Activated T-cell treated with anti-CD3 and anti-CD28 coated beads, Interleukin-2, amount 50 U/mL, for 24 hours (primary cell): ENCODE measurements at regions not wholly inside any gene's neighbourhood (a gene's known extent, or its start where the extent isn't known, plus 50 kb on each side); places are given as distances from the start of the nearest gene placed in this dataset.

Experiments
- DNase-seq: peaks from one replicate; pipeline ENCODE4 v3.0.0-alpha.2; 2020
- H3K27ac Mint-ChIP-seq: 2 replicates; pipeline ENCODE4 v1.8.0; 2020; ENCODE audit warnings: mild to moderate bottlenecking, mixed read lengths
- H3K27me3 Mint-ChIP-seq: 2 replicates; pipeline ENCODE4 v1.8.0; 2020; ENCODE audit warnings: mixed read lengths
- H3K36me3 Mint-ChIP-seq: 2 replicates; pipeline ENCODE4 v1.8.0; 2020; ENCODE audit warnings: low read depth, mixed read lengths
- H3K4me1 Mint-ChIP-seq: 2 replicates; pipeline ENCODE4 v1.8.0; 2020; ENCODE audit warnings: low read depth, mixed read lengths
- H3K4me3 Mint-ChIP-seq: 2 replicates; pipeline ENCODE4 v1.8.0; 2020; ENCODE audit warnings: mild to moderate bottlenecking, moderate library complexity, mixed read lengths
- H3K9me3 Mint-ChIP-seq: 2 replicates; pipeline ENCODE4 v1.8.0; 2020; ENCODE audit warnings: mixed read lengths

DNA sequence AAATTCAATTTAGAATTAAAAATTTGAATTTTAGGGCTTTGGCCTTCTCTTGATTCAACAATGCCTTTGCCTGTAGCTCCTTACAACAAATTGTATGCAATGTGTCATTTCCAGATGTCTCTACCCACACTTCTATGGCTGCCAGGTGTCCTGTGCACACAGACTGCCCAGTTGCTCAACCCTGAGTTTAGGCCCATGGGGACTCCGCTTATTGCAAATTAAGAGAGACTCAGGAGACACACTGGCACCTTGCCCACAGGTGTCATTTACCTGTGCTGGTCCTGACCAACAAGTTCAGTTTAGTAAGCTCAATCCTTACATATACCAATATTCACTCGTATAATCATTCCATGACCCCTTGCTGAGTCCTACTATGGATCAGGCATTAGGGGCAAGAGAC lies 236.1 kb downstream of the OMA1 start:
- DNase-seq = no peak
- Mint-ChIP-seq H3K4me1 (no peaks in the 10 kb centered on the region), H3K9me3 (no peaks in the 10 kb centered on the region), H3K27ac (no peak overlapping the region), H3K4me3 (no peak overlapping the region), H3K36me3 (no peaks in the 10 kb centered on the region), H3K27me3 (no peaks in the 10 kb centered on the region)

DNA sequence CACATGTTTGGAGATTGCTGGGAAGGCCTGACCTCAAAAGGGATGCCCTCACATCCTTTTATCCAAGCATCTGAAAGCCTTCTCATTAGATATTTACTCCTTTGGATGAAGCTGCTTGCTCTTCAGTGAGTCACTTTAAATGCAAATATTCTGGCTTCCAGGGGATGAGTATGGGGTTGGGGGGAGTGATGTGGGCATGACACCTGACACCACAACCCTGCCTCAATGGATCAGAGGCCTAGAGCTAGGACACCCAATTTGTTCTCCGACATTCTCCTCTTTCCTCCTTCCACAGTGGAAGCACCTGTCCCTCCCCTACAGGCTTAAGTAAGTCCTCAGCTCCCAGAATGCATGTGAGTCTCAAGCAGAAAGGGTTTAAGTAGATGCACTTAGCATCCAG lies 238.3 kb downstream of the OMA1 start:
- Mint-ChIP-seq H3K4me1 (no peaks in the 10 kb centered on the region), H3K27me3 (no peaks in the 10 kb centered on the region), H3K9me3 (no peaks in the 10 kb centered on the region)

DNA sequence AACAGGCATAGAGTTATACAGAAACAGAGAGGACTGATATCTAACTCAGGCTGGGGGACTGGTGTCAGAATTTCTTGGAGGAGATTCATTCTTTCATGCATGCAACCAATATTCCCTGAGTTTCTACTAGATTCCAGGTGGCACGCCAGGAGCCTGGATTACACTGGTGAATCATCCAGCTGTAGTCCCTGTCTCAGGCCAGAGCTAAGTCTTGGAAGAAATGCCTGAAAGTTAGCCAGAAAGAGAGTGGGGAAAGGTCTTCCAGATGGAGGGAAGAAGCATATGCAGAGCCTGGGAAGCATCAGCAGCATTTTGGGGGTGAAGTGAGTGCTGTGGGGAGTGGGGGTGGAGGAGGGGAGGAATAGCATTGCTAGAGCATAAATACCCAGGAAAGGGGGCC lies 239.1 kb downstream of the OMA1 start:
- no peaks in the 10 kb centered on the region for H3K9me3 Mint-ChIP-seq
- DNase-seq = no peak
- no peak overlapping the region for H3K27ac Mint-ChIP-seq
- no peaks in the 10 kb centered on the region for H3K36me3 Mint-ChIP-seq
- H3K27me3 Mint-ChIP-seq = no peaks in the 10 kb centered on the region
- H3K4me3 Mint-ChIP-seq = no peak overlapping the region
- H3K4me1 Mint-ChIP-seq = no peaks in the 10 kb centered on the region

More for the DNA sequence above, 238.3 kb downstream of the OMA1 start:
- Mint-ChIP-seq H3K27ac (no peak overlapping the region), H3K4me3 (no peak overlapping the region), H3K36me3 (no peaks in the 10 kb centered on the region)
- DNase-seq = no peak

GRCh38 chr1:58305622-58306021 lies 240.9 kb downstream of the OMA1 start:
- DNase-seq = no peak
- no peak overlapping the region for H3K27ac Mint-ChIP-seq
- no peaks in the 10 kb centered on the region for H3K36me3 Mint-ChIP-seq
- H3K4me1 Mint-ChIP-seq = no peaks in the 10 kb centered on the region
- no peak overlapping the region for H3K4me3 Mint-ChIP-seq
- H3K9me3 Mint-ChIP-seq = no peaks in the 10 kb centered on the region
- H3K27me3 Mint-ChIP-seq = no peaks in the 10 kb centered on the region

DNA sequence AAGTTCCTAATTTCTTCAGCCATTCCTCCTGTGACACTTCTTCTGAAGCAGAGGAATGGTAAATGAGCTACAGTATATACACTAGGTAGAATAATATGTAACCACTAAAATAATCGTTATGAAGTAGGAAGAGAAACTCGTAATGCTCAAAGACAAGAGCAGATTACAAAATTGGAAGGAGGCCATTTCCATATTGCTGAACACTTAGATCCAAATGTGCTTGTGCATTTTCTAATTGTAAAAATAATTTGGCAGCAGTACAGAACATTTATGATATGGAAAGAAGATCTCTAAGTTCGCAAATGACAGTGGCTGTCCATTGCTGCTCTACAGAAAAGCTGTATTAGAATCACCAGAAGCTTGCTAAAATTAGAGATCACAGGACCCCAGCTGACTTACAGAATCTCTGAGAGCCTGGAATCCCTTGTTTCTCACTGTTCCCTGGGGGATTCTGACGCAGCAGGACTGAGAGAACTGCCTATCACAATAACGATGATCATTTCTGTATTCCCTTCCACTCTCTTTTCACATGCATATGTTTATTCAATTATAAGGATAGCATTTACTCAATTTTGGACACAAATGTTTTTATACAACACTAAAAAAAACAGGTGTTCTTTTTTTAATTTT lies 242.1 kb downstream of the OMA1 start:
- H3K4me1 Mint-ChIP-seq = no peaks in the 10 kb centered on the region
- no peaks in the 10 kb centered on the region for H3K9me3 Mint-ChIP-seq
- H3K27ac Mint-ChIP-seq = no peak overlapping the region
- H3K27me3 Mint-ChIP-seq = no peaks in the 10 kb centered on the region
- no peaks in the 10 kb centered on the region for H3K36me3 Mint-ChIP-seq
- H3K4me3 Mint-ChIP-seq = no peak overlapping the region
- DNase-seq = no peak

GRCh38 chr1:58303841-58304240 lies 242.7 kb downstream of the OMA1 start:
- no peaks in the 10 kb centered on the region for H3K4me1 Mint-ChIP-seq
- no peak for DNase-seq
- no peak overlapping the region for H3K4me3 Mint-ChIP-seq
- H3K9me3 Mint-ChIP-seq = no peaks in the 10 kb centered on the region
- H3K27me3 Mint-ChIP-seq = no peaks in the 10 kb centered on the region
- no peaks in the 10 kb centered on the region for H3K36me3 Mint-ChIP-seq
- no peak overlapping the region for H3K27ac Mint-ChIP-seq

DNA sequence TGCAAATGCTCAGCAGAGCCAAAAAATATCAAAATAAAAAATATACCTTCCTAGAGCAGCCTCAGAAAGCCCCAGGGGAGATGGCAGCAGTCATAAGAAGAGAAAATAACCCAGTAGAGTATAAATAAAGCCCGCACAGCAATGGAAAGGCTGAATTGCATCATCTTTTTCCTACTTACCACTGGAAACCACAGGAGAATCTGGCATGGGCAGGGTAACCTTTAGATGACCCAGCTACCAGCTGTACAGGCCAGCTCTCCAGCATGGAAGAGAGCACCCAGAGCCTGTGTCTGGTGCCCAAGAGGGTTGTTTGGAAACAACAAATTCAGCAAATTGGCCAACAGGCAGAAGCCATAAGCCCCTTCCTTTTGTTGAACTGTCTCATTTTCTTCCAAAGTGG lies 253.1 kb downstream of the OMA1 start:
- no peak overlapping the region for H3K4me3 Mint-ChIP-seq
- no peaks in the 10 kb centered on the region for H3K9me3 Mint-ChIP-seq
- H3K36me3 Mint-ChIP-seq = no peaks in the 10 kb centered on the region
- no peak overlapping the region for H3K27ac Mint-ChIP-seq
- no peaks in the 10 kb centered on the region for H3K27me3 Mint-ChIP-seq
- H3K4me1 Mint-ChIP-seq = no peaks in the 10 kb centered on the region
- no peak for DNase-seq

DNA sequence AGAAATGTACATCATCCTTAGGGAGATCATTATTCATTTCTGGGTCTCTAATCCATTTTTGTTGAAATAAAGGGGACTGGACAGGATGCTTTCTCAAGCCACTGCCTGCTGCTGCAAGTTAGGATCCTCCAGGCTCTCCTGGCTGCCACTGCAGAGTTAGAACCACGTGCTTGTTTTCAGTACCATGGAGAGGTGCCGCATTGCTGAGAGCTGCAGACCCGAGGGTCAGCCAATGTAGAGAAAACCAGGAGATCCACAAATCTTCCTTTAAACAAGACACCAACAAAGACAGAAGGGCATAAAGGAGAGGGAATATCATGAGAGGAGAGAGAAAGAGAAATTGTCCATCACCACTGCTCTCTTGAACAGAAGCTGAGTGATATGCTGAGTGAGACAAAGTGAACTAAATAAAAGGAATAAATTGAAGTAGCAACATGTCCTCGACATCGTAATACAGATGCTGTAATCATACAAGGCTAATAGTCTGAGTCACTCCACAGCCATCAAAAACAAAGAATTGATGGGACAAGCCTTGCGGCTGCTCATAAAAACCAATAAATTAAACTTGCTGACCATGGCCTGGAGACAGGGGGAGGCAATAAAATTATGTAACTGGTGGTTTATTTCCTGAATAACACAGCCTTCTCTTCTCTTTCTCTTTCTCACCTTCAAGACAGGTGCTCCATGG lies 255.7 kb downstream of the OMA1 start:
- Mint-ChIP-seq H3K4me3 (no peak overlapping the region), H3K4me1 (no peaks in the 10 kb centered on the region), H3K27me3 (peaks cover 3% of the 10 kb centered on the region), H3K27ac (no peak overlapping the region), H3K9me3 (peaks cover 9% of the 10 kb centered on the region), H3K36me3 (no peaks in the 10 kb centered on the region)
- no peak for DNase-seq

DNA sequence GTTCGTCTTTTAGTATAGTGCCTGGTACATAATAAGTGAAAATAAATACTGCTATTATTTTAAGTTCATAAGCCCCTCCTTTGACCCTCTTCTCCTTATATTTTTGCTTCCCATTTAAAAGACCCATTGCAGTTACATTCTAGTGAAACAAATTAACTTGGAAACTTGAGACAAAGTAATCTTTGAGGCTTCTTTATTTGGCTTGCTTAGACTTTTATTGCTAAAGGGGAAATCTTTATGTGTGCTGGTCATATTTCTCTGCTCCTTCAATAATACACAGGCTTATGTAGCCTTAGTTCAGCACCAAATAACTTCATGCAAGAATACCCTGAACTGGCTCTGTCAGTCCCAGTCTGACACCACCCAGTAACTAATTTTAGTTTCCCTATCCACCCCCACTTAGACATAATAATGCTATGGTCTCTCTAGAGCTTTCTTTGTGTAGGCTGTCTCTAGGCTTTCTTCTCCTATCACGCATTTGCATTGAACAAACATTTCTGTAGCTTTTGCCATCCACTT lies 257.8 kb downstream of the OMA1 start:
- peaks cover 15% of the 10 kb centered on the region for H3K27me3 Mint-ChIP-seq

GRCh38 chr1:58287894-58288623 lies 258.5 kb downstream of the OMA1 start:
- H3K9me3 Mint-ChIP-seq = peaks cover 9% of the 10 kb centered on the region
- H3K27ac Mint-ChIP-seq = no peak overlapping the region
- no peaks in the 10 kb centered on the region for H3K36me3 Mint-ChIP-seq
- no peak overlapping the region for H3K4me3 Mint-ChIP-seq
- no peaks in the 10 kb centered on the region for H3K4me1 Mint-ChIP-seq
- H3K27me3 Mint-ChIP-seq = peaks cover 20% of the 10 kb centered on the region
- no peak for DNase-seq

More for the DNA sequence above, 257.8 kb downstream of the OMA1 start:
- no peaks in the 10 kb centered on the region for H3K36me3 Mint-ChIP-seq
- peaks cover 9% of the 10 kb centered on the region for H3K9me3 Mint-ChIP-seq
- no peak overlapping the region for H3K27ac Mint-ChIP-seq
- DNase-seq = no peak
- H3K4me3 Mint-ChIP-seq = no peak overlapping the region
- H3K4me1 Mint-ChIP-seq = no peaks in the 10 kb centered on the region

- H3K27me3 Mint-ChIP-seq = peaks cover 20% of the 10 kb centered on the region
- H3K4me1 Mint-ChIP-seq = no peaks in the 10 kb centered on the region
- DNase-seq = no peak
- no peak overlapping the region for H3K27ac Mint-ChIP-seq
- no peaks in the 10 kb centered on the region for H3K36me3 Mint-ChIP-seq
- H3K4me3 Mint-ChIP-seq = no peak overlapping the region
- H3K9me3 Mint-ChIP-seq = peaks cover 9% of the 10 kb centered on the region
These were observed 262.4 kb downstream of the OMA1 start for GRCh38 chr1:58284225-58284510.

GRCh38 chr1:58283388-58284224 lies 262.9 kb downstream of the OMA1 start:
- Mint-ChIP-seq H3K4me1 (no peaks in the 10 kb centered on the region), H3K9me3 (peaks cover 9% of the 10 kb centered on the region), H3K36me3 (no peaks in the 10 kb centered on the region), H3K4me3 (no peak overlapping the region), H3K27me3 (peaks cover 20% of the 10 kb centered on the region), H3K27ac (no peak overlapping the region)
- DNase-seq = no peak

DNA sequence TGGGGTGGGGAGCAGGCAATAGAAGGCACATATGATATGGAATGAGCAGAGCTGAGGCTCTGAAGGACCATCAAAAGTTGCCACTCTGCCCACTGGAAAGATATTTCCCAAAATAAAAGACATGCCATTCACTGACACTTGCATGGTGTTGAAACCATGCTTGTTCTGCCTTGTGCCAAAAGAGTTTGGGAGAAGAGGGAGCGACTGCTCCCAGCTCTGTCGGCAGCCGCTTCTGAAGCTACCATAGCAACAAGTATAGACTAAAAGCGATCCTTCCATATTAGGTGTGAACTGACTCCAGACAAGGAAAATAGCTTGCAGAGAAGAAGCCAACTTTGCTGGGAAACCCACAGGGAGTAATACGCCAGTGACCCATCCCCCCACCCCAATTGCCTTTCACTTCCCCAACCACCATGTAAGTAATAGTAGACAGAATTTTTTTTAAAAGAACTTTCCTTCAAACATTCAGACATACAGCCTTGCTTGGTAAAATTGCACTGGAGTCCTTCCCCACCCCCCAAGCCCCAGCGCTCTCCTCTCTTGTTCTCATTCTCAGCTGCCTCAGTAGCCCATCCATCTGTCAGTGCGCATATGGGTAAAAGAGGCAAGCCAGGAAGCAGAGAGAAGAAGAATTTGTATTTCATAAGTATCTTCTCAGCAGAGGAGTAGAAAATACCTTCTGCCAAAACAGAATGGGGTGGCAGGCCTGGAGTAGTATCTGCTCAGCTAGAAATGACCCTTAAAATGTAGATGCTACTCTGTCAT lies 263.7 kb downstream of the OMA1 start:
- Mint-ChIP-seq H3K4me1 (no peaks in the 10 kb centered on the region), H3K9me3 (peaks cover 6% of the 10 kb centered on the region), H3K4me3 (no peak overlapping the region), H3K36me3 (no peaks in the 10 kb centered on the region), H3K27ac (no peak overlapping the region), H3K27me3 (peaks cover 20% of the 10 kb centered on the region)
- DNase-seq = no peak

DNA sequence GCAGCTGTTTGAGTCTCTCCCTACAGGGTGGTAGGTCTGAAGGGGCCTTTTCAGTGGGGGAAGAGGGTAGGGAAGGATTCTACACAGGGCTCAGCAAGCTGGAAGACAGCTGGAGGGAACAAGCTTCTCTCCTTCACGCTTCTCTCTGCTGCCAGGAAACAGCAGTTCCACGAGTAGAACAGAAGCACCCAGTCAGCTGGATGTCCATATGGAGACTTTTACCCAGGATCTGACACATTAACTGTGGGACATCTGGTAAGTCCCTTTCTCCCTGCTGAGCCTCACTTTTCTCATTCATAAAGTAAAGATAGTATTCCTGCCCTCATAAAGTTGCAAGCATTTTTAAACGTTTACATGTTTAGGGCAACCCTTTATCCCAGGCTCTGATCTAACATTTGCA lies 280.3 kb downstream of the OMA1 start:
- no peaks in the 10 kb centered on the region for H3K27me3 Mint-ChIP-seq
- H3K9me3 Mint-ChIP-seq = no peaks in the 10 kb centered on the region
- no peak overlapping the region for H3K27ac Mint-ChIP-seq
- no peaks in the 10 kb centered on the region for H3K36me3 Mint-ChIP-seq
- no peak for DNase-seq
- no peaks in the 10 kb centered on the region for H3K4me1 Mint-ChIP-seq
- H3K4me3 Mint-ChIP-seq = no peak overlapping the region
